NT2/D1 (cell line): ENCODE measurements at regions not wholly inside any gene's neighbourhood (a gene's known extent, or its start where the extent isn't known, plus 50 kb on each side); places are given as distances from the start of the nearest gene placed in this dataset.

Source experiments
- SUZ12 ChIP-seq: IDR thresholded peaks from 2 replicates; pipeline ENCODE4 v1.6.1; 2011; ENCODE audit not compliant: insufficient read length, insufficient read depth; ENCODE audit errors: extremely low read depth
- YY1 ChIP-seq: IDR thresholded peaks from 2 replicates; pipeline ENCODE4 v1.6.1; 2011; ENCODE audit not compliant: insufficient read length, insufficient read depth
- ZNF274 ChIP-seq: IDR thresholded peaks from 2 replicates; pipeline ENCODE4 v1.6.1; 2011; ENCODE audit warnings: mild to moderate bottlenecking, low read depth, low read length

DNA sequence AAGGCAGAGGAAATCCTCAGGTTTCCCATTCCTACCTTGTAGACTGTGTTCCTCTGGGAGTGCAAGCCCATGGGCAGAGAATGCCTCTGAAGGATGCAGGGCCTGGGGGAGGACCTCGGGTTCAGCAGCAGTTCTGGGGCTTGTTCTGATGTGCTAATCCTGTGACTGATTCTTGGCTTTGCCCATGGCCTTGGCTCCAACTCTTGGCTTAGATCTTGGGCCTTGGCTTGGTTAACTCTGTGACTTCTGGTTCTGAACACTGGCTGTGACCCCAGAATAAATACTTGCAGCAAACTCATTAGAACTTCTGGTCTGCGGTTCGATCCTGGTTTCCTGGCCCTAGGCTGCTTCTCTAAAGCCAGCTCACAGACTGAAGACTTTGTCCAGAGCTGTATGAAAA lies 366.9 kb upstream of the ZEB2 start:
- TF ChIP-seq SUZ12 (no peak), ZNF274 (no peak), YY1 (no peak)
